ENCODE measurements at regions not wholly inside any gene's neighbourhood (a gene's known extent, or its start where the extent isn't known, plus 50 kb on each side); places are given as distances from the start of the nearest gene placed in this dataset.

DNA sequence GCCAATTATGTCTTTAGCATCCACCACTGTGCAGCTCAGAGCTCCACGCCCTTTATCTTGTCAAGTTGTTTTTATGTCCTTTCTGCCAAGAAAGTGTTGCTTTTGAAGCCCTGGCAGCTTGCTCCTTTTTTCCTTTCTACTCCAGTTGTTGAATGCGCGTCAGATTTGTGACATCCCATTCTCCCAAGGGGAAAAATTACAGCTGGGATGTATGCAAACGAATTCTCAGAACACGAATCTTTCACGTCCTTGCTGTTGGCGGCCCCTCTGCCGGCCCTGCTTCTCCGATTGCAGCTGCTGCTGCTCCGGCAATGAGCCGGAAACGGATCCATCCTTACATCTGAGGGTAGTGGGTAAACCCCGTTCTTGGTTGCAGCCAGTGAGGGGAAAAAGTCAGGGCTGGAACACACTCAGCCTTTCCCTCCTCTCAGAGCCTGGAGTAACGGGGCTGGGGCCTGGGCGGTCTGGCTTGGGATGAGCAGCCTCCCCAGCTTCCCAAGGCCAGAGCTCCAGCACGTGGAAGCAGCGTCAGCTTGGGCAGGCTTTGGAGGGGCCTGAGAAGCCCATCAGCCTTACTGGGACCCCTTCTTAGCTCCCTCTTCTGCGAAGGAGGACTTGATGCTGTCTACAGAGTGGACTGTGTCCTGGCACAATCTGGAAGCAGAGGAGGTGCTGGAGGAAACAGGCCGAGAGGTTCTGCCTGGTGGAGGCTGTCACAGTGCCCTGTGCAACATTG lies 79.0 kb upstream of the CHST15 start (continued):
- TF ChIP-seq, protein P1, sequence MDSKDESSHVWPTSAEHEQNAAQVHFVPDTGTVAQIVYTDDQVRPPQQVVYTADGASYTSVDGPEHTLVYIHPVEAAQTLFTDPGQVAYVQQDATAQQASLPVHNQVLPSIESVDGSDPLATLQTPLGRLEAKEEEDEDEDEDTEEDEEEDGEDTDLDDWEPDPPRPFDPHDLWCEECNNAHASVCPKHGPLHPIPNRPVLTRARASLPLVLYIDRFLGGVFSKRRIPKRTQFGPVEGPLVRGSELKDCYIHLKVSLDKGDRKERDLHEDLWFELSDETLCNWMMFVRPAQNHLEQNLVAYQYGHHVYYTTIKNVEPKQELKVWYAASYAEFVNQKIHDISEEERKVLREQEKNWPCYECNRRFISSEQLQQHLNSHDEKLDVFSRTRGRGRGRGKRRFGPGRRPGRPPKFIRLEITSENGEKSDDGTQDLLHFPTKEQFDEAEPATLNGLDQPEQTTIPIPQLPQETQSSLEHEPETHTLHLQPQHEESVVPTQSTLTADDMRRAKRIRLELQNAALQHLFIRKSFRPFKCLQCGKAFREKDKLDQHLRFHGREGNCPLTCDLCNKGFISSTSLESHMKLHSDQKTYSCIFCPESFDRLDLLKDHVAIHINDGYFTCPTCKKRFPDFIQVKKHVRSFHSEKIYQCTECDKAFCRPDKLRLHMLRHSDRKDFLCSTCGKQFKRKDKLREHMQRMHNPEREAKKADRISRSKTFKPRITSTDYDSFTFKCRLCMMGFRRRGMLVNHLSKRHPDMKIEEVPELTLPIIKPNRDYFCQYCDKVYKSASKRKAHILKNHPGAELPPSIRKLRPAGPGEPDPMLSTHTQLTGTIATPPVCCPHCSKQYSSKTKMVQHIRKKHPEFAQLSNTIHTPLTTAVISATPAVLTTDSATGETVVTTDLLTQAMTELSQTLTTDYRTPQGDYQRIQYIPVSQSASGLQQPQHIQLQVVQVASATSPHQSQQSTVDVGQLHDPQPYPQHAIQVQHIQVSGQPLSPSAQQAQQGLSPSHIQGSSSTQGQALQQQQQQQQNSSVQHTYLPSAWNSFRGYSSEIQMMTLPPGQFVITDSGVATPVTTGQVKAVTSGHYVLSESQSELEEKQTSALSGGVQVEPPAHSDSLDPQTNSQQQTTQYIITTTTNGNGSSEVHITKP (tag by site-specific recombination; IDR thresholded peaks at IDR 0.05) = no peak
- TF ChIP-seq BCL11B (tag by site-specific recombination; IDR thresholded peaks at IDR 0.05; ENCODE audit: low read depth) (no peak), ZNF157 (tag by site-specific recombination; IDR thresholded peaks at IDR 0.05) (no peak), ZNF785 (tag by site-specific recombination; IDR thresholded peaks at IDR 0.05) (no peak)

DNA sequence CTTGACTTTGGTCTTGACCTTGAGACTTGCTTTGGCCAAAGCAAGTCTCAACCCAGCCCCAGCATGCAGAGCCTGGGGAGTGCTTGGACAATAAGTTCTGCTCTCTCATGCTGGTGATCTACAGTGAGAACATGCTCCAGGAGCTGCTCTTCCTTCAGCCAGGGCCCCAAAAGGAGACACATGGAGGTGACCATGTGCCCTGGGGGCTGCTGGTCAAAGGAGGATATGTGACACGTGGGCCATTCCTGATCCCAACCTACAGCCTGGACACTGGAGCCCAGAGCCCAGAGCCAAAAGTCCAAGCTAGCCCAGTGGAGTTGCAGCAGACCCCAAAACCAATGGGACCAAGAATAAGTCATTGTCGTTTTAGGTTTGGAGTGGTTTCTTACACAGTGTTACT lies 78.2 kb upstream of the CHST15 start:
- no peak for TF ChIP-seq ZNF654 (tag by site-specific recombination; IDR thresholded peaks at IDR 0.05; ENCODE audit: low read depth)
- TF ChIP-seq ZIC2 (tag by site-specific recombination; IDR thresholded peaks at IDR 0.05) = no peak
- no peak for TF ChIP-seq ZNF596 (tag by site-specific recombination; IDR thresholded peaks at IDR 0.05)
- no peak for TF ChIP-seq MYNN (tag by site-specific recombination; IDR thresholded peaks at IDR 0.05; ENCODE audit: borderline replicate concordance)
- TF ChIP-seq, protein P2, sequence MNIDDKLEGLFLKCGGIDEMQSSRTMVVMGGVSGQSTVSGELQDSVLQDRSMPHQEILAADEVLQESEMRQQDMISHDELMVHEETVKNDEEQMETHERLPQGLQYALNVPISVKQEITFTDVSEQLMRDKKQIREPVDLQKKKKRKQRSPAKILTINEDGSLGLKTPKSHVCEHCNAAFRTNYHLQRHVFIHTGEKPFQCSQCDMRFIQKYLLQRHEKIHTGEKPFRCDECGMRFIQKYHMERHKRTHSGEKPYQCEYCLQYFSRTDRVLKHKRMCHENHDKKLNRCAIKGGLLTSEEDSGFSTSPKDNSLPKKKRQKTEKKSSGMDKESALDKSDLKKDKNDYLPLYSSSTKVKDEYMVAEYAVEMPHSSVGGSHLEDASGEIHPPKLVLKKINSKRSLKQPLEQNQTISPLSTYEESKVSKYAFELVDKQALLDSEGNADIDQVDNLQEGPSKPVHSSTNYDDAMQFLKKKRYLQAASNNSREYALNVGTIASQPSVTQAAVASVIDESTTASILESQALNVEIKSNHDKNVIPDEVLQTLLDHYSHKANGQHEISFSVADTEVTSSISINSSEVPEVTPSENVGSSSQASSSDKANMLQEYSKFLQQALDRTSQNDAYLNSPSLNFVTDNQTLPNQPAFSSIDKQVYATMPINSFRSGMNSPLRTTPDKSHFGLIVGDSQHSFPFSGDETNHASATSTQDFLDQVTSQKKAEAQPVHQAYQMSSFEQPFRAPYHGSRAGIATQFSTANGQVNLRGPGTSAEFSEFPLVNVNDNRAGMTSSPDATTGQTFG (tag by site-specific recombination; IDR thresholded peaks at IDR 0.05; ENCODE audit: borderline replicate concordance) = no peak
- no peak for TF ChIP-seq ZNF366 (tag by site-specific recombination; conservative IDR thresholded peaks at IDR 0.05)
- TF ChIP-seq ZNF19 (tag by site-specific recombination; IDR thresholded peaks at IDR 0.05; ENCODE audit: low read depth) = no peak
- TF ChIP-seq, protein P3, sequence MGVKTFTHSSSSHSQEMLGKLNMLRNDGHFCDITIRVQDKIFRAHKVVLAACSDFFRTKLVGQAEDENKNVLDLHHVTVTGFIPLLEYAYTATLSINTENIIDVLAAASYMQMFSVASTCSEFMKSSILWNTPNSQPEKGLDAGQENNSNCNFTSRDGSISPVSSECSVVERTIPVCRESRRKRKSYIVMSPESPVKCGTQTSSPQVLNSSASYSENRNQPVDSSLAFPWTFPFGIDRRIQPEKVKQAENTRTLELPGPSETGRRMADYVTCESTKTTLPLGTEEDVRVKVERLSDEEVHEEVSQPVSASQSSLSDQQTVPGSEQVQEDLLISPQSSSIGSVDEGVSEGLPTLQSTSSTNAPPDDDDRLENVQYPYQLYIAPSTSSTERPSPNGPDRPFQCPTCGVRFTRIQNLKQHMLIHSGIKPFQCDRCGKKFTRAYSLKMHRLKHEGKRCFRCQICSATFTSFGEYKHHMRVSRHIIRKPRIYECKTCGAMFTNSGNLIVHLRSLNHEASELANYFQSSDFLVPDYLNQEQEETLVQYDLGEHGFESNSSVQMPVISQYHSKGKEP (tag by site-specific recombination; IDR thresholded peaks at IDR 0.05) = no peak
- no peak for TF ChIP-seq ZNF23 (tag by site-specific recombination; IDR thresholded peaks at IDR 0.05; ENCODE audit: borderline replicate concordance)
- no peak for TF ChIP-seq ZNF24 (tag by site-specific recombination; IDR thresholded peaks at IDR 0.05)
- no peak for TF ChIP-seq OSR2 (tag by site-specific recombination; IDR thresholded peaks at IDR 0.05)
- TF ChIP-seq, protein P4, sequence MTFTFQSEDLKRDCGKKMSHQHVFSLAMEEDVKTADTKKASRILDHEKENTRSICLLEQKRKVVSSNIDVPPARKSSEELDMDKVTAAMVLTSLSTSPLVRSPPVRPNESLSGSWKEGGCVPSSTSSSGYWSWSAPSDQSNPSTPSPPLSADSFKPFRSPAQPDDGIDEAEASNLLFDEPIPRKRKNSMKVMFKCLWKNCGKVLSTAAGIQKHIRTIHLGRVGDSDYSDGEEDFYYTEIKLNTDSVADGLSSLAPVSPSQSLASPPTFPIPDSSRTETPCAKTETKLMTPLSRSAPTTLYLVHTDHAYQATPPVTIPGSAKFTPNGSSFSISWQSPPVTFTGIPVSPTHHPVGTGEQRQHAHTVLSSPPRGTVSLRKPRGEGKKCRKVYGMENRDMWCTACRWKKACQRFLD (tag by site-specific recombination; IDR thresholded peaks at IDR 0.05) = no peak
- no peak for TF ChIP-seq ZNF621 (tag by site-specific recombination; IDR thresholded peaks at IDR 0.05)
- H3K4me1 ChIP-seq (ENCODE audit: control insufficient read depth, insufficient read depth, low read length) = no peaks in the 10 kb centered on the region
- ChIA-PET CTCF (interaction anchor here (1.1 kb wide), 1 partner anchor 47 kb away, joined by 3 read pairs; no protein-coding TSS in a partner anchor), POLR2A (no interaction called here)
- H3K9me3 ChIP-seq (ENCODE audit: control insufficient read depth, insufficient read depth, low read depth, low read length) = no peaks in the 10 kb centered on the region
- no peaks in the 10 kb centered on the region for H3K36me3 ChIP-seq (ENCODE audit: control insufficient read depth in 2 of 2, insufficient read depth in 1 of 2, low read length in 2 of 2)
- no peak overlapping the region for H3K27ac ChIP-seq (ENCODE audit: extremely low read depth, low read depth, low read length)
- H3K4me3 ChIP-seq (ENCODE audit: low read depth, low read length) = no peak overlapping the region

Measured in HEK293 (cell line).